DOHH2 (cell line): ENCODE measurements at regions not wholly inside any gene's neighbourhood (a gene's known extent, or its start where the extent isn't known, plus 50 kb on each side); places are given as distances from the start of the nearest gene placed in this dataset.

ENCODE experiments used
- H3F3A ChIP-seq: fragments of 200-600 bp; sonication (generic), shearing (Covaris generic); 2 replicates; pipeline ENCODE4 v1.6.0; 2016; ENCODE audit warnings: antibody characterized with exemption, mild to moderate bottlenecking; ENCODE audit not compliant: control insufficient read depth, insufficient read depth
- H3K27ac ChIP-seq: fragments of 200-600 bp; sonication (generic); 2 replicates; pipeline ENCODE4 v1.5.1; 2014; ENCODE audit warnings: low read depth, mild to moderate bottlenecking, low read length, moderate library complexity
- H3K27me3 ChIP-seq: fragments of 200-600 bp; sonication (generic); 2 replicates; pipeline ENCODE4 v1.6.1; 2014; ENCODE audit warnings: mild to moderate bottlenecking, low read length, mixed read lengths; ENCODE audit not compliant: control insufficient read depth
- H3K36me3 ChIP-seq: fragments of 200-600 bp; sonication (generic); 2 replicates; pipeline ENCODE4 v1.6.1; 2014; ENCODE audit warnings: mild to moderate bottlenecking, low read length, moderate library complexity, mixed read lengths; ENCODE audit not compliant: control insufficient read depth
- H3K4me1 ChIP-seq: fragments of 200-600 bp; sonication (generic); 2 replicates; pipeline ENCODE4 v1.6.1; 2014; ENCODE audit warnings: mild to moderate bottlenecking, low read length, mixed read lengths; ENCODE audit not compliant: control insufficient read depth
- H3K4me2 ChIP-seq: fragments of 200-600 bp; sonication (generic); 2 replicates; pipeline ENCODE4 v1.6.0; 2014; ENCODE audit warnings: mild to moderate bottlenecking, low read length, moderate library complexity
- H3K4me3 ChIP-seq: fragments of 200-600 bp; sonication (generic); 2 replicates; pipeline ENCODE4 v1.5.1; 2014; ENCODE audit warnings: mild to moderate bottlenecking, low read length, mixed read lengths
- H3K79me2 ChIP-seq: fragments of 200-600 bp; sonication (generic); 2 replicates; pipeline ENCODE4 v1.6.1; 2014; ENCODE audit warnings: mild to moderate bottlenecking, low read length, mixed read lengths; ENCODE audit not compliant: control insufficient read depth
- H3K9me2 ChIP-seq: fragments of 200-600 bp; sonication (generic); replicated peaks from 2 replicates; pipeline ENCODE4 v1.6.1; 2014; ENCODE audit warnings: mild to moderate bottlenecking, low read length, mixed read lengths; ENCODE audit not compliant: control insufficient read depth
- H3K9me3 ChIP-seq: fragments of 200-600 bp; sonication (generic); 2 replicates; pipeline ENCODE4 v1.6.1; 2014; ENCODE audit warnings: antibody characterized with exemption, low read length, mixed read lengths; ENCODE audit not compliant: control insufficient read depth, insufficient read depth
- H4K20me1 ChIP-seq: fragments of 200-600 bp; sonication (generic); 2 replicates; pipeline ENCODE4 v1.6.0; 2014; ENCODE audit warnings: low read depth, mild to moderate bottlenecking, antibody characterized with exemption, low read length, moderate library complexity; ENCODE audit not compliant: control insufficient read depth, insufficient read depth
- CTCF ChIP-seq: fragments of 200-600 bp; sonication (generic); IDR thresholded peaks from one replicate; pipeline ENCODE4 v1.5.1; 2014; ENCODE audit warnings: antibody characterized with exemption, mild to moderate bottlenecking, low read depth, low read length; ENCODE audit not compliant: poor library complexity, severe bottlenecking
- EZH2phosphoT487 ChIP-seq: fragments of 200-600 bp; sonication (generic); IDR thresholded peaks from 2 replicates; pipeline ENCODE4 v1.6.1; 2017; ENCODE audit warnings: borderline replicate concordance, mild to moderate bottlenecking, antibody characterized with exemption, low read length, moderate library complexity, mixed read lengths

GRCh38 chr14:38078393-38078792 lies 129.3 kb upstream of the SSTR1 start:
- 0 out of 2 replicates have a peak, but pooled peaks cover 3% of the 10 kb centered on the region for H3F3A ChIP-seq
- no peak overlapping the region for H3K27ac ChIP-seq
- H3K27me3 ChIP-seq: no peaks in the 10 kb centered on the region
- H4K20me1 ChIP-seq: no peaks in the 10 kb centered on the region
- peaks cover 11% of the 10 kb centered on the region; the same call in 1 of the 2 replicates for H3K9me3 ChIP-seq
- no peaks in the 10 kb centered on the region for H3K4me1 ChIP-seq
- no peak overlapping the region for H3K4me2 ChIP-seq
- no peaks in the 10 kb centered on the region for H3K9me2 ChIP-seq
- no peaks in the 10 kb centered on the region for H3K79me2 ChIP-seq
- TF ChIP-seq CTCF (no peak), EZH2phosphoT487 (no peak)
- H3K4me3 ChIP-seq: no peak overlapping the region
- no peaks in the 10 kb centered on the region for H3K36me3 ChIP-seq

- Histone ChIP-seq H3K4me1 (no peaks in the 10 kb centered on the region), H3F3A (0 out of 2 replicates have a peak, but pooled peaks cover 3% of the 10 kb centered on the region), H3K9me3 (peaks cover 11% of the 10 kb centered on the region; the same call in 1 of the 2 replicates), H3K4me2 (no peak overlapping the region), H4K20me1 (no peaks in the 10 kb centered on the region), H3K27ac (no peak overlapping the region), H3K9me2 (no peaks in the 10 kb centered on the region), H3K79me2 (no peaks in the 10 kb centered on the region), H3K36me3 (no peaks in the 10 kb centered on the region), H3K27me3 (no peaks in the 10 kb centered on the region), H3K4me3 (no peak overlapping the region)
- no peak for TF ChIP-seq EZH2phosphoT487
- no peak for TF ChIP-seq CTCF
Observed at GRCh38 chr14:38079268-38079667, 128.4 kb upstream of the SSTR1 start.

GRCh38 chr14:38079886-38080285 lies 127.8 kb upstream of the SSTR1 start:
- TF ChIP-seq CTCF: no peak
- no peak for TF ChIP-seq EZH2phosphoT487
- Histone ChIP-seq H3F3A (0 out of 2 replicates have a peak, but pooled peaks cover 3% of the 10 kb centered on the region), H3K9me3 (peaks cover 8% of the 10 kb centered on the region; the same call in 1 of the 2 replicates), H4K20me1 (no peaks in the 10 kb centered on the region), H3K9me2 (no peaks in the 10 kb centered on the region), H3K27ac (no peak overlapping the region), H3K36me3 (no peaks in the 10 kb centered on the region), H3K4me3 (no peak overlapping the region), H3K27me3 (no peaks in the 10 kb centered on the region), H3K79me2 (no peaks in the 10 kb centered on the region), H3K4me2 (no peak overlapping the region), H3K4me1 (no peaks in the 10 kb centered on the region)

GRCh38 chr14:38080696-38081095 lies 127.0 kb upstream of the SSTR1 start:
- 0 out of 2 replicates have a peak, but pooled peaks cover 3% of the 10 kb centered on the region for H3F3A ChIP-seq
- H3K9me2 ChIP-seq: no peaks in the 10 kb centered on the region
- H3K36me3 ChIP-seq: no peaks in the 10 kb centered on the region
- H3K27me3 ChIP-seq: no peaks in the 10 kb centered on the region
- H3K4me2 ChIP-seq: no peak overlapping the region
- no peak overlapping the region for H3K4me3 ChIP-seq
- TF ChIP-seq EZH2phosphoT487 (no peak), CTCF (no peak)
- H3K79me2 ChIP-seq: no peaks in the 10 kb centered on the region
- H3K9me3 ChIP-seq: peaks cover 8% of the 10 kb centered on the region; the same call in 1 of the 2 replicates
- H3K4me1 ChIP-seq: no peaks in the 10 kb centered on the region
- no peaks in the 10 kb centered on the region for H4K20me1 ChIP-seq
- no peak overlapping the region for H3K27ac ChIP-seq
